GM03348 (cell line): ENCODE measurements at regions not wholly inside any gene's neighbourhood (a gene's known extent, or its start where the extent isn't known, plus 50 kb on each side); places are given as distances from the start of the nearest gene placed in this dataset.

ENCODE experiments used
- DNase-seq: peaks from one replicate; pipeline ENCODE4 v3.0.0; 2012; ENCODE audit warnings: low spot score

GRCh38 chr21:36628761-36629460, 70.0 kb upstream of the SIM2 start:
- DNase-seq = no peak

- peak; percentile 74 for DNase-seq
These were observed 68.3 kb upstream of the SIM2 start for GRCh38 chr21:36630485-36631206.

- DNase-seq = no peak
These were observed 62.9 kb upstream of the SIM2 start for GRCh38 chr21:36636016-36636415.

- no peak for DNase-seq
These were observed 62.5 kb upstream of the SIM2 start for GRCh38 chr21:36636439-36636838.

- no peak for DNase-seq
These were observed 59.1 kb upstream of the SIM2 start for GRCh38 chr21:36639769-36640168.

- DNase-seq = no peak
These were observed 58.7 kb upstream of the SIM2 start for GRCh38 chr21:36640174-36640720.

GRCh38 chr21:36640721-36641244, 58.1 kb upstream of the SIM2 start:
- DNase-seq = no peak

GRCh38 chr21:36641346-36641745, 57.6 kb upstream of the SIM2 start:
- DNase-seq = no peak

- DNase-seq = no peak
These were observed 57.0 kb upstream of the SIM2 start for GRCh38 chr21:36641886-36642285.

- DNase-seq = no peak
These were observed 56.1 kb upstream of the SIM2 start for GRCh38 chr21:36642777-36643176.

- DNase-seq = no peak
These were observed 55.3 kb upstream of the SIM2 start for GRCh38 chr21:36643374-36644250.

- DNase-seq = no peak
These were observed 52.9 kb upstream of the SIM2 start for GRCh38 chr21:36646011-36646410.

GRCh38 chr21:36646645-36647044, 52.3 kb upstream of the SIM2 start:
- DNase-seq = no peak

- no peak for DNase-seq
These were observed 51.4 kb upstream of the SIM2 start for GRCh38 chr21:36647279-36648093.
